ENCODE measurements at regions not wholly inside any gene's neighbourhood (a gene's known extent, or its start where the extent isn't known, plus 50 kb on each side); places are given as distances from the start of the nearest gene placed in this dataset.

DNA sequence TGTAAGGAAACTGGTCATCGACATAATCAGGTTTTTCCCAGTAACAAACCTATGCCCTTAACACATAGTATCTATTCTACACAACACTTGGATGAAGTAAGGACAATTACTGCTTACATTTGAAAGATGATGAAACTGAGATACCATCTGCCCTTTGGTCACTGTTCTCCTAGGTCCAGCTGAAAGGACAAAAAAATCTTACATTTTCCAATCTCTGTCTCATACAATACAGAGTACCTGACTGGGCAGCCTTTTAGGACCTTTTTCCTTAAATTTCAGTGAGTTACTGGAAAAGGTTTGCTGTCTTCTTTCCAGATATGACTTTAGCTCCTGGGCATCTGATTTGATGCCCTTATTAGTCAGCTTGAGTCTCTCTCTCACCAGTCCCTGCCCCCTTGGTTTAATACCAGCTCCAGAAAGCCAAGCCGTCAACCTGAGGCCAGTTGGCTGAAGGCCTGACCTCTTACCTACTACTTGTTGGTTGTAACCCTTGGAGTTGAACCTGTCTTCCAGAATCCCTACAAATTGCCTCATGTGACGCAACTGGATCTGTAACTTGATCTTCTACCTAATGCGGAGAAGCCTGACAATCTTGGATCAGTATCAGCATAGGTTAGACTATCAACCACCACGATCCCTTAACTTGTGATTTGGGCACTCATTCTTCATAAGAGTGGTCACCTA, 355.3 kb upstream of the ZNF385D start:
- ATAC-seq = no peak
- H3K4me3 ChIP-seq = no peak overlapping the region
- TF ChIP-seq, protein P1, sequence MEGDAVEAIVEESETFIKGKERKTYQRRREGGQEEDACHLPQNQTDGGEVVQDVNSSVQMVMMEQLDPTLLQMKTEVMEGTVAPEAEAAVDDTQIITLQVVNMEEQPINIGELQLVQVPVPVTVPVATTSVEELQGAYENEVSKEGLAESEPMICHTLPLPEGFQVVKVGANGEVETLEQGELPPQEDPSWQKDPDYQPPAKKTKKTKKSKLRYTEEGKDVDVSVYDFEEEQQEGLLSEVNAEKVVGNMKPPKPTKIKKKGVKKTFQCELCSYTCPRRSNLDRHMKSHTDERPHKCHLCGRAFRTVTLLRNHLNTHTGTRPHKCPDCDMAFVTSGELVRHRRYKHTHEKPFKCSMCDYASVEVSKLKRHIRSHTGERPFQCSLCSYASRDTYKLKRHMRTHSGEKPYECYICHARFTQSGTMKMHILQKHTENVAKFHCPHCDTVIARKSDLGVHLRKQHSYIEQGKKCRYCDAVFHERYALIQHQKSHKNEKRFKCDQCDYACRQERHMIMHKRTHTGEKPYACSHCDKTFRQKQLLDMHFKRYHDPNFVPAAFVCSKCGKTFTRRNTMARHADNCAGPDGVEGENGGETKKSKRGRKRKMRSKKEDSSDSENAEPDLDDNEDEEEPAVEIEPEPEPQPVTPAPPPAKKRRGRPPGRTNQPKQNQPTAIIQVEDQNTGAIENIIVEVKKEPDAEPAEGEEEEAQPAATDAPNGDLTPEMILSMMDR (IDR thresholded peaks at IDR 0.05) = no peak
- DNase-seq = no peak
- intact Hi-C loops (cut with DNase I) = no loop called here
- no peaks in the 10 kb centered on the region for H3K9me3 ChIP-seq
- no peaks in the 10 kb centered on the region for H3K36me3 ChIP-seq
- no peak overlapping the region for H3K27ac ChIP-seq
- no peaks in the 10 kb centered on the region for H3K4me1 ChIP-seq
- H3K27me3 ChIP-seq (ENCODE audit: low read depth) = no peaks in the 10 kb centered on the region

DNA sequence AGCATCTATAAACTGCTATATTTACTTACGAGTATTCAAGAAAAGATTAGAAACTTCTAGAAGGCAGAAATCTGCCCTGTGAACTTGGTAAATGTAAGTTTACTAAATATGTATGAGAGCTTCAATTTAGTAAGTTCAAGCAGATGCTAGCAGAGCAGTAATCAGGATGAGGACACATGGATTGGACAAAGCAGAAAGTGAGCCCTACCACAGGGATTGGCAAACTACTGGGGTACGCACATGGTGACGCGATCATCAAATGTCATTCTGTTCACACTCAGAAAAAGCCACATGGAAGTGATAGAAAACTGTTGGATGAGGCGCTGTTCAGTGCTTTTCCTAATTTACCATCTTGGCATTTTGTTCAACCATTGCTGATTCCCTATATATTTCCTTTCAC, 360.2 kb upstream of the ZNF385D start:
- TF ChIP-seq, protein P1 (IDR thresholded peaks at IDR 0.05) = no peak
- intact Hi-C loops (cut with DNase I) = no loop called here
- DNase-seq (no peak), ATAC-seq (no peak)
- Histone ChIP-seq H3K36me3 (no peaks in the 10 kb centered on the region), H3K4me1 (no peaks in the 10 kb centered on the region), H3K9me3 (no peaks in the 10 kb centered on the region), H3K27ac (no peak overlapping the region), H3K27me3 (ENCODE audit: low read depth) (no peaks in the 10 kb centered on the region), H3K4me3 (no peak overlapping the region)

DNA sequence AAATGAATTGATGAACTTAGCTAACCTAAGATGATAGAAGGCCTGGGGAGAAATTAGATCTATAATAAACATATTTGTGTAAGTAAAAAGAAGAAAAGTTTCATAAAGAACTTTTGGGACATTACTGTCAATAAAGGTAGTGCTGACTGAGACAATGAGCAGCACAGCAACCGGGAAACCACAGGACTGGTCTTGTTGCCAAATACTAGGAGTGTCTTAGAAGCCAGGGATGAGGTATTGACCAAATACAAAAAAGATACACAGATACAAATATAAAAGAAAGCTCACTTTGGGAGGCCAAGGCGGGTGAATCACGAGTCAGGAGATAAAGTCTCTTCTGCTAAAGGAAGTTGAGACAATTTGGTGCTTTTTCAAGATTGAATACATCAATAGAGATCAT, 362.4 kb upstream of the ZNF385D start:
- TF ChIP-seq, protein P1 (IDR thresholded peaks at IDR 0.05) = no peak

DNA sequence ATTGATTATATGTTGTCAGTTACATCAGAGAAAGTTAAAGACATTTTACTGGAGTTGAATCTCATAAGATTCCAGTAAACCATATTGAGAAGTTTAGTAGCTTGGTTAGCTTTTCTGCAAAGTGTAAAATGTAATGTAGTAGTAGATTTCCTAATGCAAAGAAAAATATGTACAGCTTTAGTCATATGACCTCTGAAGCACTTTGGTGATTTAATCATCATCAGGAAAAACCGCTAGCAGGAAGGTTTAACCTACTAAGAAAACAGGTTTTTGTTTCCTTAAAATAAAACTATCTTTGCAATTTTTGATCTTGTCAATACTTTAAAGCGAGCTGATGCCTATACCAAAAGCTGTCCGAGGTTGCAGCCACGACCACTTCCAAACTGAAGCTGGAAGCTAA, 364.6 kb upstream of the ZNF385D start:
- Histone ChIP-seq H3K27ac (no peak overlapping the region), H3K9me3 (no peaks in the 10 kb centered on the region), H3K27me3 (ENCODE audit: low read depth) (no peaks in the 10 kb centered on the region), H3K4me1 (no peaks in the 10 kb centered on the region), H3K4me3 (no peak overlapping the region), H3K36me3 (no peaks in the 10 kb centered on the region)
- intact Hi-C loops (cut with DNase I) = no loop called here
- no peak for DNase-seq
- no peak for ATAC-seq
- TF ChIP-seq, protein P1 (IDR thresholded peaks at IDR 0.05) = no peak

More for the DNA sequence above, 362.4 kb upstream of the ZNF385D start:
- ATAC-seq (no peak), DNase-seq (no peak)
- intact Hi-C loops (cut with DNase I) = no loop called here
- no peak overlapping the region for H3K27ac ChIP-seq
- no peaks in the 10 kb centered on the region for H3K9me3 ChIP-seq
- no peak overlapping the region for H3K4me3 ChIP-seq
- no peaks in the 10 kb centered on the region for H3K4me1 ChIP-seq
- H3K27me3 ChIP-seq (ENCODE audit: low read depth) = no peaks in the 10 kb centered on the region
- H3K36me3 ChIP-seq = no peaks in the 10 kb centered on the region

DNA sequence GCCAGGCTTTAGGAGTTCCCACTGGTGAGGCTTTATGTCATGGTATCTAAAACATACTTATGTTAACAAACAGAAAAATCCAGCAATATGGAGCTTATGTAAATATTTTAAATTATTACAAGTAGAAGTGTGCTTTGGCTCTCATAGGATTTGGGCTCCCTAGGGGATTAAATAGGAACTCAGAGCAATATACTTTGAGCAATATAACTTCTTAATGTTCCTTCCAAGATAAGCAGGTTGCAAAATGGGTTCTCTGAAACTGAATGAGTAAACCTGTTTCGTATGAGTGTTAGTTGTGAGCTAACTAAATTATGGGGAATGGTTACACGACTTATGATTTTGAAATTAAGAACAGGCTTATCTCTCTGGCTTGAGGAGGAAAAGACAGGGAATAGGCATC, 366.1 kb upstream of the ZNF385D start:
- no peaks in the 10 kb centered on the region for H3K9me3 ChIP-seq
- TF ChIP-seq, protein P1 (IDR thresholded peaks at IDR 0.05) = no peak
- H3K27ac ChIP-seq = no peak overlapping the region
- H3K4me1 ChIP-seq = no peaks in the 10 kb centered on the region
- intact Hi-C loops (cut with DNase I) = no loop called here
- no peaks in the 10 kb centered on the region for H3K36me3 ChIP-seq
- H3K27me3 ChIP-seq (ENCODE audit: low read depth) = no peaks in the 10 kb centered on the region
- ATAC-seq (no peak), DNase-seq (no peak)
- no peak overlapping the region for H3K4me3 ChIP-seq
